ENCODE measurements at regions not wholly inside any gene's neighbourhood (a gene's known extent, or its start where the extent isn't known, plus 50 kb on each side); places are given as distances from the start of the nearest gene placed in this dataset.

DNA sequence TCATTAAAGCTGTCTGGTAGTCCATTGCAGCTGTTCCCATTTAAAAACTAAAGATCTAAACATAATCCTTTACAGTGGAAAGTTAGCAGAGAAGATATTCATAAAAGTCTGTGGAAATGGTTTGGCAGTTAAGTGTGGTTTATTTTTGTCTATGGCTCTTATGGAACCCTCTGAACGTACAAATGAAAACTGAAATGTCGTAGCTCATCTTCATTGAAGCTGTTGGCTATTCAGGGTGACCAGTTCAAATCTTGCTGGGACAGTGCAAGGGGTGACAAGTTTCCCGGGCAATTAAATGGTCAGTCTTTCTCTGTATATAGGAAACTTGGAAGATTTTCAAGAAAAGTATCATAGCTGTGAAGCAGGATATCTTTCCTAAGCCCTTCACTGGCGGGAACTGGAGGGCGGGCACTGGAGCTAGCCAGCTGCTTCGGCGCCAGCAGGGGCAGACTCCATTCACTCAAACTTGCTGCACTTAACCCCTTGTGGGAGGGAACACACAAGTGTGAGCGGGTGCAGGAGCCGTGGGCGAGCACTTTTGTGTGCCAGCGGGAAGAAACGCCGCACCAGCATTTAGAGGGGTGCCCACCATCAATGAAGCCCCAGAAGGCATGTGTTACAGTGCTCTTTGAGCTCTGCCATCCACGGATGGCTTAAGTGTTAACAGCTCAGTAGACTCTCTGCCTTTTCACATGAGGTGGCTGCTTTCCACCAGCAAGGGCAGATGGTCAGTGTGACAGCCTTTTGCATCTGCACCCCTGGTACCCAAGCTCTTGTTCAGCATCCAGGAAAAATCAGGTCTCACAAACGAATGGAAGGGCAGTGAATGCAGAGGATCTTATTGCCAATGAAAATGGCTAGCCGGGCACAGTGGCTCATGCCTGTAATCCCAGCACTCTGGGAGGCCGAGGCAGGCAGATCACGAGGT, 232.1 kb upstream of the KAZN start:
- Mint-ChIP-seq H3K27me3 (ENCODE audit: insufficient read depth) (peaks cover 3% of the 10 kb centered on the region), H3K36me3 (ENCODE audit: low read depth) (no peaks in the 10 kb centered on the region), H3K9me3 (no peaks in the 10 kb centered on the region), H3K4me3 (no peak overlapping the region), H3K27ac (no peak overlapping the region), H3K4me1 (ENCODE audit: low read depth) (no peaks in the 10 kb centered on the region)
- no peak for DNase-seq (ENCODE audit: low spot score)
- intact Hi-C loops (cut with micrococcal nuclease), result no loop called here

GRCh38 chr1:14367451-14367850, 231.0 kb upstream of the KAZN start:
- Mint-ChIP-seq H3K27ac (no peak overlapping the region), H3K36me3 (ENCODE audit: low read depth) (no peaks in the 10 kb centered on the region), H3K4me3 (no peak overlapping the region), H3K9me3 (no peaks in the 10 kb centered on the region), H3K4me1 (ENCODE audit: low read depth) (no peaks in the 10 kb centered on the region), H3K27me3 (ENCODE audit: insufficient read depth) (peaks cover 6% of the 10 kb centered on the region)
- intact Hi-C loops (cut with micrococcal nuclease), result no loop called here
- no peak for DNase-seq (ENCODE audit: low spot score)

- intact Hi-C loops (cut with micrococcal nuclease), result no loop called here
- no peak overlapping the region for H3K27ac Mint-ChIP-seq
- H3K4me3 Mint-ChIP-seq, result no peak overlapping the region
- no peaks in the 10 kb centered on the region for H3K4me1 Mint-ChIP-seq (ENCODE audit: low read depth)
- DNase-seq (ENCODE audit: low spot score), result no peak
- H3K36me3 Mint-ChIP-seq (ENCODE audit: low read depth), result no peaks in the 10 kb centered on the region
- no peaks in the 10 kb centered on the region for H3K9me3 Mint-ChIP-seq
- H3K27me3 Mint-ChIP-seq (ENCODE audit: insufficient read depth), result peaks cover 6% of the 10 kb centered on the region
These were observed 228.8 kb upstream of the KAZN start for GRCh38 chr1:14369526-14370213.

DNA sequence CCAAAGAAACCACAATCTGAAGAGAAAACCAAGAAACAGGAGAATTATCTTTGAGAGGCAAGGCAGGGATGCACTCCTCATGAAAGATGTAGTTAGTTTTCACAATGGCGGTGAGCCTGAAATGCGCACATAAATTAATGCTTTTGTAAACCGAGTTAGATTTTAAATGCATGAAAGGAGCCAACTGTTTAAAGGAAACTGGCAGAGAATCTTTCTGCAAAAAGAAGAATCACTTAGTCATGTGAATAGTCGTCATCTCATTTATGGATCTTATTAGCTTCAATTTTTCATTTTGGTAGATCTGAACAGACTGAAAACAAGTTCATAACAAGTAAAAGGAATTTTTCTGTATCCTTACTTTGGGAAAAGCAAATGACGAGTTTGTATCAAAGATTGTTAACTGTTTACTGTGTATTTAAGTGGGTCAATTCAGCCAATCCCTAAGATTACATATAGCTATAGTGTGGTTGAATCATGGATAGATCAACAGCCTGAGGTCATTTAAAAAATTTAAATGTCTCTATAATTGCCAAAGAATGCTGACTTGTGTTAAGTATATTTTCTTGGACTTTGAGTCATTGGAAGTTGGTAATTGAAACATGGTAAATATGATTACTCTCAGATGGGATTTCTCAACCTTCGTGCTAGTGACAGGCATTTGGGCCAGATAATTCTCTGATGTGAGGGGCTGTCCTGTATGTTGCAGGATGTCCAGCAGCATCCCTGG, 226.6 kb upstream of the KAZN start:
- Mint-ChIP-seq H3K27me3 (ENCODE audit: insufficient read depth) (peaks cover 6% of the 10 kb centered on the region), H3K36me3 (ENCODE audit: low read depth) (no peaks in the 10 kb centered on the region), H3K4me1 (ENCODE audit: low read depth) (no peaks in the 10 kb centered on the region), H3K27ac (no peak overlapping the region), H3K4me3 (no peak overlapping the region), H3K9me3 (no peaks in the 10 kb centered on the region)
- DNase-seq (ENCODE audit: low spot score), result no peak
- intact Hi-C loops (cut with micrococcal nuclease), result no loop called here

DNA sequence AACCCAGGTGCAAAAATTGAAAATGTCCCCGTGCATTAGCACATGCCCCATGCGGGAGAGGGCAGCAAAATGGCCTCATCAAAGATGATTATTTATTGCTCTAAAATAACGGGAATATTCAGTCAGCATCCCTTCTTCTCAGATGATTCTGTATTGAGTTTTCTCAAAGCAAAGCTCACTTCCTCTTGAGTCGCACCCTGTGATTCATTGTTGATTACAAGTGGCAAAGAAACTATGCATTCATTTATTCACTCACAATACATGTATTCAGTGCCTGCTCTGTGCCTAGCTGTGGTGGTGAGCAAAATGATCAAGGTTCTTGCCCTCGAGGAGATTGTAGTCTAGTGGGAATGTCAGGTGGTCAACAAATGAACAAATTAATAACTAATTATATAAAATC, 226.0 kb upstream of the KAZN start:
- no peaks in the 10 kb centered on the region for H3K36me3 Mint-ChIP-seq (ENCODE audit: low read depth)
- intact Hi-C loops (cut with micrococcal nuclease), result no loop called here
- no peaks in the 10 kb centered on the region for H3K4me1 Mint-ChIP-seq (ENCODE audit: low read depth)
- DNase-seq (ENCODE audit: low spot score), result no peak
- no peak overlapping the region for H3K4me3 Mint-ChIP-seq
- H3K27me3 Mint-ChIP-seq (ENCODE audit: insufficient read depth), result peaks cover 6% of the 10 kb centered on the region
- no peaks in the 10 kb centered on the region for H3K9me3 Mint-ChIP-seq
- no peak overlapping the region for H3K27ac Mint-ChIP-seq

- H3K9me3 Mint-ChIP-seq, result no peaks in the 10 kb centered on the region
- H3K36me3 Mint-ChIP-seq (ENCODE audit: low read depth), result no peaks in the 10 kb centered on the region
- no peak overlapping the region for H3K4me3 Mint-ChIP-seq
- peaks cover 6% of the 10 kb centered on the region for H3K27me3 Mint-ChIP-seq (ENCODE audit: insufficient read depth)
- intact Hi-C loops (cut with micrococcal nuclease), result no loop called here
- H3K4me1 Mint-ChIP-seq (ENCODE audit: low read depth), result no peaks in the 10 kb centered on the region
- H3K27ac Mint-ChIP-seq, result no peak overlapping the region
- DNase-seq (ENCODE audit: low spot score), result no peak
These were observed 225.3 kb upstream of the KAZN start for GRCh38 chr1:14373081-14373758.

DNA sequence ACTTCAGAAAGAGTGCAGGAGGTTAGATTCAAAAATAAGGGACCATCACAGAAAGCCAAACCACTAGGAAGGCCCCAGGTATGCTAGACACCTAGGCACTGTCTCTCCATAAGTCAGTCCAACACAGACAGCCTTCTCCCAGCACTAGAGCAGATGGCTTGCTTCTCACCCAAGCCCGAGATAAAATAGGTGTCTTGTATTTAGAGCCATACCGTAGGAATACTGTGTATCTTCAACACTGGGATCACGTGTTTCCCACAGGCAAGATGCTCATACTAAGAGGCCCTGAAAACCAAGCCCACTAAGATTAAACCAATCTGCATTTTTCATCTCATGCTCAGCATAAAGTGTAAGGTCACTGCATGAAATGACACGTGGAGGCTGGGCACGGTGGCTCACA, 223.3 kb upstream of the KAZN start:
- H3K9me3 Mint-ChIP-seq, result peaks cover 7% of the 10 kb centered on the region
- no peak for DNase-seq (ENCODE audit: low spot score)
- no peaks in the 10 kb centered on the region for H3K36me3 Mint-ChIP-seq (ENCODE audit: low read depth)
- no peak overlapping the region for H3K4me3 Mint-ChIP-seq
- peaks cover 3% of the 10 kb centered on the region for H3K27me3 Mint-ChIP-seq (ENCODE audit: insufficient read depth)
- H3K4me1 Mint-ChIP-seq (ENCODE audit: low read depth), result no peaks in the 10 kb centered on the region
- no peak overlapping the region for H3K27ac Mint-ChIP-seq
- intact Hi-C loops (cut with micrococcal nuclease), result no loop called here

DNA sequence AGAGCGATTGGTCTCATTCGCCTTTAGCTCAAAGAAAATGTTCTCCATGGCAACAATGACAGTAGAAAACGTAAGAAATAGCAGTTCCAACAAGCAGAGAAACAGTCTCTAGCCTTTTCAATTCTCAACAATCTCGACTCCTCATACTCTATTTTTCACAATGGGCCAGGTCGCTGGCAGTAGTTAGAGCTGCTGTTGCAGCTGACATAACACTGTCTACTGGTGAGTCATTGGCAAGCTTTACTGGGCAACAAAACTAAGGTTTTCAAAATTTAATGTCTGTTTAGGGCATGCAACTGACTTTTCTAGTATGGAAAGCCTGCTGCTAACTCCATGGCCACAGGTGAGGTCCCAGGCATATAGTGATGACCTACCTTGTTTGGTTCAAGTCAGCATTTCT, 221.1 kb upstream of the KAZN start:
- Mint-ChIP-seq H3K9me3 (peaks cover 25% of the 10 kb centered on the region), H3K27ac (no peak overlapping the region), H3K4me1 (ENCODE audit: low read depth) (no peaks in the 10 kb centered on the region), H3K4me3 (no peak overlapping the region), H3K27me3 (ENCODE audit: insufficient read depth) (no peaks in the 10 kb centered on the region), H3K36me3 (ENCODE audit: low read depth) (no peaks in the 10 kb centered on the region)
- DNase-seq (ENCODE audit: low spot score), result no peak
- intact Hi-C loops (cut with micrococcal nuclease), result no loop called here

DNA sequence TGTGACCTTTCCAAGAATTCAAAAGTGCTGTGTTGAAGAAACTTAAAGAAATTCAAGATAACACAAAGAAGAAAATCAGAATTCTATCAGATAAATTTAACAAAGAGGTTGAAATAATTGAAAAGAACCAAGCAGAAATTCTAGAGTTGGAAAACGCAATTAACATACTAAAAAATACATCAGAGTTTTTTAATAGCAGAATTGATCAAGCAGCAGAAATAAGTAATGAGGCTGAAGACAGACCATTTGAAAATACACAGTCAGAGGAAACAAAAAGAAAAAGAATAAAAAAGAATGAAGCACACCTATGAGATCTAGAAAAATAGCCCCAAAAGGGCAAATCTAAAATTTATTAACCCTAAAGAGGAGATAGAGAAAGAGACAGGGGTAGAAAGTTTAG, 218.1 kb upstream of the KAZN start:
- Mint-ChIP-seq H3K27ac (no peak overlapping the region), H3K4me1 (ENCODE audit: low read depth) (no peaks in the 10 kb centered on the region), H3K27me3 (ENCODE audit: insufficient read depth) (no peaks in the 10 kb centered on the region), H3K36me3 (ENCODE audit: low read depth) (no peaks in the 10 kb centered on the region), H3K4me3 (no peak overlapping the region), H3K9me3 (peaks cover 25% of the 10 kb centered on the region)
- no peak for DNase-seq (ENCODE audit: low spot score)
- intact Hi-C loops (cut with micrococcal nuclease), result no loop called here

- Mint-ChIP-seq H3K4me3 (no peak overlapping the region), H3K4me1 (ENCODE audit: low read depth) (no peaks in the 10 kb centered on the region), H3K9me3 (no peaks in the 10 kb centered on the region), H3K27me3 (ENCODE audit: insufficient read depth) (no peaks in the 10 kb centered on the region), H3K36me3 (ENCODE audit: low read depth) (no peaks in the 10 kb centered on the region), H3K27ac (no peak overlapping the region)
- DNase-seq (ENCODE audit: low spot score), result no peak
- intact Hi-C loops (cut with micrococcal nuclease), result no loop called here
These were observed 207.7 kb upstream of the KAZN start for GRCh38 chr1:14390816-14391215.

GRCh38 chr1:14392161-14392858, 206.2 kb upstream of the KAZN start:
- H3K36me3 Mint-ChIP-seq (ENCODE audit: low read depth), result no peaks in the 10 kb centered on the region
- H3K9me3 Mint-ChIP-seq, result no peaks in the 10 kb centered on the region
- H3K27ac Mint-ChIP-seq, result no peak overlapping the region
- H3K27me3 Mint-ChIP-seq (ENCODE audit: insufficient read depth), result no peaks in the 10 kb centered on the region
- H3K4me1 Mint-ChIP-seq (ENCODE audit: low read depth), result no peaks in the 10 kb centered on the region
- intact Hi-C loops (cut with micrococcal nuclease), result no loop called here
- DNase-seq (ENCODE audit: low spot score), result no peak
- H3K4me3 Mint-ChIP-seq, result no peak overlapping the region

DNA sequence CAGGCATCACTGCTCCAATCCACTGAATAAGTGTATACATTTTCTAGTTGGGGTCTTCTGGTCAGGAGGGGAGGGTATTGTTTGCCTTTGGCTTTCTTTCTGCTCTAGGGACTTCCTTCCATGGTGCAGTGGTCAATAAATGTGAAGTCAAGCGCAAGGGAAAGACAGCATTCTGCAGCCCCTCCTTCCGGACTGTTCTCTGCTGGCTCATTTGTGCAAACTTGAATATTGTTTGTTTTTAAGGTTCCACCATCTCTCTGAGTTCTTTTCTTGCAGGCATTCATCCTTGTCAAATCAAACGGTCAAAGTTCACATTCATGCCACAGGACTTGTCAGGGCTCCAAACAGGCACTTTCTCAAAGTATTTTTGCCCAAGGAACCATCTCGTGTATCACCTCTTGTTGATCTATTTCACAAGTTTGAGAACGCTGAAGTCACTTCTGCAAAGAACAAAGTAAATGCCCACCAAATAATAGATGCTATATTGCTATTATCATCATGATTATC, 205.6 kb upstream of the KAZN start:
- intact Hi-C loops (cut with micrococcal nuclease), result no loop called here
- Mint-ChIP-seq H3K27ac (no peak overlapping the region), H3K4me3 (no peak overlapping the region), H3K27me3 (ENCODE audit: insufficient read depth) (no peaks in the 10 kb centered on the region), H3K36me3 (ENCODE audit: low read depth) (no peaks in the 10 kb centered on the region), H3K9me3 (no peaks in the 10 kb centered on the region), H3K4me1 (ENCODE audit: low read depth) (no peaks in the 10 kb centered on the region)
- no peak for DNase-seq (ENCODE audit: low spot score)

Data from activated T-helper 1 cell treated with anti-CD3 and anti-CD28 coated beads, Interleukin-12 subunit alpha, Interleukin-12 subunit beta, Interleukin-2, Interleukin-4 antibody, amounts not matched to agents 30 ng/mL and 10 ng/mL and 1 ng/mL, durations not matched to agents 14 hours and 24 hours and 36 hours (primary cell).